ENCODE measurements at regions not wholly inside any gene's neighbourhood (a gene's known extent, or its start where the extent isn't known, plus 50 kb on each side); places are given as distances from the start of the nearest gene placed in this dataset.

DNA sequence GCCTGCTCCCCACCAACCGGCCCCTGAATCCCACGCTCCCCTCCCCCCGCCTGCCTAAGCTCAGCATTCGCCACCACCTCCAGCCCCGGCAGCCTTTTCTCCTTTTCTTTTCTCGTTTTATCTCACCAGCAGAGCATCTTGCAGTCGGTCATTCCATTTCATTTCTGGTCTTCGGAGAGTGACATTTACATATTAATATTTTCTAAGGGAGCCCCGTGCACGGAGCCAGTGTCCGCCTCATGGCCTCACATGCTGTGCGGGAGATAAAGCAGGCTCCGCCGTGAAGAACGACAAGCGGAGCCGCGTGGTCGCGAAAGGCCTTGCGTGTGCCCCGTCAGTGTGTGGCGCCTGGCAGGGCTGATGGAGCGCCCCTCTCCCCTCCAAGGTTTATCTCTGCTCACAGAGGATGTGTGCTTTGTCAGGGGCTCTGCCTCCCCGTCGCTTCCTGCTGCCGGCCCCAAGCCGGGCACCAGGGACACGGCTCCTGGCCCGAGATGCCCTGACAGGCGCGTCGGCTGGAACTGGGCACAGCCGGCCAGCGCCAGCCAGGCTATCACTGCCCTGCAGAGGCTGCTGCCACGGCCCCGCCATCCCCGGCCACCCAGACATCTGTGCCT lies 95.5 kb upstream of the GSE1 start:
- TF ChIP-seq TAF1 (IDR thresholded peaks at IDR 0.05; ENCODE audit: borderline replicate concordance, low read depth, low read length) (no peak), SMC3 (IDR thresholded peaks at IDR 0.05; ENCODE audit: low read depth, low read length) (no peak), EZH2phosphoT487 (IDR thresholded peaks at IDR 0.05; ENCODE audit: borderline replicate concordance, low read depth) (no peak), POLR2AphosphoS5 (IDR thresholded peaks at IDR 0.05; ENCODE audit: low read depth, low read length) (no peak), FOXM1 (IDR thresholded peaks at IDR 0.05; ENCODE audit: low read depth) (no peak), NFIC (IDR thresholded peaks at IDR 0.05; ENCODE audit: borderline replicate concordance) (no peak)
- TF ChIP-seq, protein P1, sequence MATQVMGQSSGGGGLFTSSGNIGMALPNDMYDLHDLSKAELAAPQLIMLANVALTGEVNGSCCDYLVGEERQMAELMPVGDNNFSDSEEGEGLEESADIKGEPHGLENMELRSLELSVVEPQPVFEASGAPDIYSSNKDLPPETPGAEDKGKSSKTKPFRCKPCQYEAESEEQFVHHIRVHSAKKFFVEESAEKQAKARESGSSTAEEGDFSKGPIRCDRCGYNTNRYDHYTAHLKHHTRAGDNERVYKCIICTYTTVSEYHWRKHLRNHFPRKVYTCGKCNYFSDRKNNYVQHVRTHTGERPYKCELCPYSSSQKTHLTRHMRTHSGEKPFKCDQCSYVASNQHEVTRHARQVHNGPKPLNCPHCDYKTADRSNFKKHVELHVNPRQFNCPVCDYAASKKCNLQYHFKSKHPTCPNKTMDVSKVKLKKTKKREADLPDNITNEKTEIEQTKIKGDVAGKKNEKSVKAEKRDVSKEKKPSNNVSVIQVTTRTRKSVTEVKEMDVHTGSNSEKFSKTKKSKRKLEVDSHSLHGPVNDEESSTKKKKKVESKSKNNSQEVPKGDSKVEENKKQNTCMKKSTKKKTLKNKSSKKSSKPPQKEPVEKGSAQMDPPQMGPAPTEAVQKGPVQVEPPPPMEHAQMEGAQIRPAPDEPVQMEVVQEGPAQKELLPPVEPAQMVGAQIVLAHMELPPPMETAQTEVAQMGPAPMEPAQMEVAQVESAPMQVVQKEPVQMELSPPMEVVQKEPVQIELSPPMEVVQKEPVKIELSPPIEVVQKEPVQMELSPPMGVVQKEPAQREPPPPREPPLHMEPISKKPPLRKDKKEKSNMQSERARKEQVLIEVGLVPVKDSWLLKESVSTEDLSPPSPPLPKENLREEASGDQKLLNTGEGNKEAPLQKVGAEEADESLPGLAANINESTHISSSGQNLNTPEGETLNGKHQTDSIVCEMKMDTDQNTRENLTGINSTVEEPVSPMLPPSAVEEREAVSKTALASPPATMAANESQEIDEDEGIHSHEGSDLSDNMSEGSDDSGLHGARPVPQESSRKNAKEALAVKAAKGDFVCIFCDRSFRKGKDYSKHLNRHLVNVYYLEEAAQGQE (IDR thresholded peaks at IDR 0.05; ENCODE audit: low read depth, low read length) = no peak
- TF ChIP-seq, protein P2, sequence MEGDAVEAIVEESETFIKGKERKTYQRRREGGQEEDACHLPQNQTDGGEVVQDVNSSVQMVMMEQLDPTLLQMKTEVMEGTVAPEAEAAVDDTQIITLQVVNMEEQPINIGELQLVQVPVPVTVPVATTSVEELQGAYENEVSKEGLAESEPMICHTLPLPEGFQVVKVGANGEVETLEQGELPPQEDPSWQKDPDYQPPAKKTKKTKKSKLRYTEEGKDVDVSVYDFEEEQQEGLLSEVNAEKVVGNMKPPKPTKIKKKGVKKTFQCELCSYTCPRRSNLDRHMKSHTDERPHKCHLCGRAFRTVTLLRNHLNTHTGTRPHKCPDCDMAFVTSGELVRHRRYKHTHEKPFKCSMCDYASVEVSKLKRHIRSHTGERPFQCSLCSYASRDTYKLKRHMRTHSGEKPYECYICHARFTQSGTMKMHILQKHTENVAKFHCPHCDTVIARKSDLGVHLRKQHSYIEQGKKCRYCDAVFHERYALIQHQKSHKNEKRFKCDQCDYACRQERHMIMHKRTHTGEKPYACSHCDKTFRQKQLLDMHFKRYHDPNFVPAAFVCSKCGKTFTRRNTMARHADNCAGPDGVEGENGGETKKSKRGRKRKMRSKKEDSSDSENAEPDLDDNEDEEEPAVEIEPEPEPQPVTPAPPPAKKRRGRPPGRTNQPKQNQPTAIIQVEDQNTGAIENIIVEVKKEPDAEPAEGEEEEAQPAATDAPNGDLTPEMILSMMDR (IDR thresholded peaks at IDR 0.05) = no peak
